Peyer's patch (tissue), 4 donors: ENCODE measurements at regions not wholly inside any gene's neighbourhood (a gene's known extent, or its start where the extent isn't known, plus 50 kb on each side); places are given as distances from the start of the nearest gene placed in this dataset.
"Not testable (repeated sequence)": the region's sequence is repeated elsewhere in the genome, so short reads cannot be mapped to it uniquely, and the experiment has no call there.

Experiments used
- POLR2A ChIP-seq, 2 donors: fragments of 450-650 bp; IDR thresholded peaks; one replicate each; pipeline ENCODE4 v1.5.1; 2017; ENCODE audit warnings: antibody characterized with exemption in 2 of 2, mild to moderate bottlenecking in 2 of 2, moderate library complexity in 2 of 2
- TF ChIP-seq, protein P1 (sequence below), 6 experiments: fragments of 450-650 bp in 4 of 6; fragments of 200-600 bp in 2 of 6; sonication (generic) in 1 of 6; IDR thresholded peaks; one replicate each; pipeline ENCODE4 v1.5.1; 2017 to 2019; ENCODE audit warnings: antibody characterized with exemption in 6 of 6, mild to moderate bottlenecking in 3 of 6, moderate library complexity in 1 of 6

DNA sequence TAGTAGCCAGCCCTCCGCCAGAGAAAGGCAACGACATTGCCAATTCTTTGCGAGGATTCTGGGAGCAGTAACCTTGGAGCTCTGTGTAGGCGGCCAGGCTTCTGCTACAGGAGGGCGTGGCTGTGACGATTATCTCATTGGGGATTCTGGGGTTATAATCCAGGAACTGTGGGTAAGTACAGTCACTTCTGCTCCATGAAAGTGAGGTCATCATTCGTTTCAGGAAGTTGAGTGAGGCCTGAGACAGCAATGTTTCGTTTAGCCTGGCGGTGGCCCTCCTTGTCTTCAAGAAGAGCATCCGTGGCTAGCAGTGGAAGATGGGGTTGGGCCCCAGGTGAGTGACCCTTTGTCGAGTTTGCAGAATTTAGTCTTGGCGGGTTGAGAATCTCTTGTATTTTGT lies 687.6 kb upstream of the DEFB115 start:
- TF ChIP-seq, protein P1, sequence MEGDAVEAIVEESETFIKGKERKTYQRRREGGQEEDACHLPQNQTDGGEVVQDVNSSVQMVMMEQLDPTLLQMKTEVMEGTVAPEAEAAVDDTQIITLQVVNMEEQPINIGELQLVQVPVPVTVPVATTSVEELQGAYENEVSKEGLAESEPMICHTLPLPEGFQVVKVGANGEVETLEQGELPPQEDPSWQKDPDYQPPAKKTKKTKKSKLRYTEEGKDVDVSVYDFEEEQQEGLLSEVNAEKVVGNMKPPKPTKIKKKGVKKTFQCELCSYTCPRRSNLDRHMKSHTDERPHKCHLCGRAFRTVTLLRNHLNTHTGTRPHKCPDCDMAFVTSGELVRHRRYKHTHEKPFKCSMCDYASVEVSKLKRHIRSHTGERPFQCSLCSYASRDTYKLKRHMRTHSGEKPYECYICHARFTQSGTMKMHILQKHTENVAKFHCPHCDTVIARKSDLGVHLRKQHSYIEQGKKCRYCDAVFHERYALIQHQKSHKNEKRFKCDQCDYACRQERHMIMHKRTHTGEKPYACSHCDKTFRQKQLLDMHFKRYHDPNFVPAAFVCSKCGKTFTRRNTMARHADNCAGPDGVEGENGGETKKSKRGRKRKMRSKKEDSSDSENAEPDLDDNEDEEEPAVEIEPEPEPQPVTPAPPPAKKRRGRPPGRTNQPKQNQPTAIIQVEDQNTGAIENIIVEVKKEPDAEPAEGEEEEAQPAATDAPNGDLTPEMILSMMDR (IDR thresholded peaks at IDR 0.05), result not testable (repeated sequence)
- not testable (repeated sequence) for TF ChIP-seq POLR2A (IDR thresholded peaks at IDR 0.05)
